A549 (cell line): ENCODE measurements at regions not wholly inside any gene's neighbourhood (a gene's known extent, or its start where the extent isn't known, plus 50 kb on each side); places are given as distances from the start of the nearest gene placed in this dataset.
A peak's percentile ranks its signal among the peaks of the same experiment; 100 is the strongest.

Experiments
- ATAC-seq, 2 experiments: fragments of 200-7000 bp in 1 of 2; fragments of >200 bp in 1 of 2; cut with Nextera tagmentation in 1 of 2; cut with Tn5 transposase in 1 of 2; 3 replicates each; pipeline versions ENCODE4 v1.8.0 to v1.9.1; 2018 to 2020; ENCODE audit warnings: mild to moderate bottlenecking in 1 of 2, moderate library complexity in 1 of 2
- CTCF ChIA-PET: fragments of 300-600 bp; sonication (Branson Sonifier 250); formaldehyde crosslinking; extraction: SDS; loops from one replicate; lab custom pipeline; 2021; ENCODE audit warnings: antibody characterized with exemption, inconsistent platforms; lab: Yijun Ruan, JAX
- POLR2A ChIA-PET: fragments of 350-600 bp; formaldehyde crosslinking; extraction: SDS; loops from one replicate; lab custom pipeline; 2021; ENCODE audit warnings: antibody characterized with exemption, inconsistent platforms; lab: Yijun Ruan, JAX
- DNase-seq, 2 experiments: peaks; one replicate each; pipeline versions ENCODE4 v3.0.0 to v3.0.0-alpha.2; 2011 to 2016; ENCODE audit warnings: low read depth in 1 of 2, low spot score in 1 of 2
- FAIRE-seq: peaks from 2 replicates; lab custom pipeline; 2011; peaks lifted over from hg19 to GRCh38; lab: Jason Lieb, UNC
- H3K27ac ChIP-seq, 2 experiments: fragments of >200 bp; sonication (Bioruptor Twin); formaldehyde crosslinking; 3 replicates each; pipeline ENCODE4 v1.5.1; 2016 to 2017
- H3K4me1 ChIP-seq: fragments of >200 bp; sonication (Bioruptor Twin); formaldehyde crosslinking; 3 replicates; pipeline ENCODE4 v1.6.1; 2016
- H3K4me2 ChIP-seq: fragments of >200 bp; sonication (Bioruptor Twin); formaldehyde crosslinking; 3 replicates; pipeline ENCODE4 v1.6.1; 2016
- H3K4me3 ChIP-seq: fragments of >200 bp; sonication (Bioruptor Twin); formaldehyde crosslinking; 3 replicates; pipeline ENCODE4 v1.5.1; 2016
- H3K9me3 ChIP-seq: fragments of >200 bp; sonication (Bioruptor Twin); formaldehyde crosslinking; 3 replicates; pipeline ENCODE4 v1.6.1; 2016
- ATOH8 ChIP-seq: fragments of 250-450 bp; sonication (Bioruptor Pico); IDR thresholded peaks from 2 replicates; pipeline ENCODE4 v1.5.0; 2020; ENCODE audit warnings: low read depth, mild to moderate bottlenecking, moderate library complexity
- BCL3 ChIP-seq: fragments of >200 bp; sonication (Bioruptor Twin); formaldehyde crosslinking; IDR thresholded peaks from 3 replicates; pipeline ENCODE4 v1.6.1; 2016
- CEBPB ChIP-seq, 2 experiments: fragments of >200 bp in 1 of 2; sonication (Bioruptor Twin) in 1 of 2; formaldehyde crosslinking in 1 of 2; IDR thresholded peaks; 2 replicates each; pipeline ENCODE4 v1.6.1; 2012 to 2016
- E2F6 ChIP-seq: IDR thresholded peaks from 2 replicates; pipeline ENCODE4 v1.6.1; 2012; ENCODE audit warnings: low read depth, borderline replicate concordance
- FOSB ChIP-seq: fragments of 250-450 bp; sonication (Bioruptor Pico); IDR thresholded peaks from 2 replicates; pipeline ENCODE4 v1.5.0; 2020; ENCODE audit warnings: mild to moderate bottlenecking, moderate library complexity
- FOSL2 ChIP-seq, 2 experiments: fragments of 450-650 bp in 1 of 2; fragments of >200 bp in 1 of 2; sonication (Bioruptor Twin) in 1 of 2; formaldehyde crosslinking; IDR thresholded peaks; 2 replicates each; pipeline versions ENCODE4 v1.5.0 to v1.6.1; 2016 to 2020; ENCODE audit warnings: mild to moderate bottlenecking in 1 of 2, moderate library complexity in 1 of 2
- FOXS1 ChIP-seq: fragments of 250-450 bp; sonication (Bioruptor Pico); IDR thresholded peaks from 2 replicates; pipeline ENCODE4 v1.5.0; 2020; ENCODE audit warnings: mild to moderate bottlenecking, moderate library complexity
- HEYL ChIP-seq: fragments of 250-450 bp; sonication (Bioruptor Pico); IDR thresholded peaks from 2 replicates; pipeline ENCODE4 v1.8.0; 2021; ENCODE audit warnings: mild to moderate bottlenecking, moderate library complexity
- HOXA7 ChIP-seq: fragments of 250-450 bp; sonication (Bioruptor Pico); IDR thresholded peaks from 2 replicates; pipeline ENCODE4 v1.5.0; 2020; ENCODE audit warnings: mild to moderate bottlenecking, moderate library complexity
- HOXB13 ChIP-seq: fragments of 250-450 bp; sonication (Bioruptor Pico); IDR thresholded peaks from 2 replicates; pipeline ENCODE4 v1.5.0; 2020; ENCODE audit warnings: low read depth, mild to moderate bottlenecking, moderate library complexity
- HOXB5 ChIP-seq: fragments of 250-450 bp; sonication (Bioruptor Pico); IDR thresholded peaks from 2 replicates; pipeline ENCODE4 v1.5.0; 2020; ENCODE audit warnings: mild to moderate bottlenecking, moderate library complexity
- JUN ChIP-seq, 2 experiments: fragments of >200 bp; sonication (Bioruptor Twin); formaldehyde crosslinking; IDR thresholded peaks; 2 replicates in 1 of 2; 3 replicates in 1 of 2; pipeline ENCODE4 v1.6.1; 2016 to 2017
- KDM1A ChIP-seq: fragments of 200-600 bp; sonication (generic); IDR thresholded peaks from 2 replicates; pipeline ENCODE4 v1.6.1; 2016; ENCODE audit warnings: low read depth, mild to moderate bottlenecking
- KDM5A ChIP-seq: fragments of 200-600 bp; sonication (generic); IDR thresholded peaks from 2 replicates; pipeline ENCODE4 v1.6.1; 2016; ENCODE audit warnings: antibody characterized with exemption, mild to moderate bottlenecking
- MAX ChIP-seq: IDR thresholded peaks from 2 replicates; pipeline ENCODE4 v1.6.1; 2012
- MAZ ChIP-seq: fragments of 150-350 bp; IDR thresholded peaks from 2 replicates; pipeline ENCODE4 v1.6.1; 2014; ENCODE audit warnings: antibody characterized with exemption, low read depth, low read length, borderline replicate concordance
- MYC ChIP-seq: IDR thresholded peaks from 2 replicates; pipeline ENCODE4 v1.6.1; 2012; ENCODE audit warnings: mild to moderate bottlenecking, inconsistent platforms, low read length, improper control_type of control experiment, borderline replicate concordance
- NFE2L2 ChIP-seq: fragments of 150-350 bp; conservative IDR thresholded peaks from 2 replicates; pipeline ENCODE4 v1.6.1; 2014; ENCODE audit warnings: low read length
- NR3C1 ChIP-seq: fragments of >200 bp; sonication (Bioruptor Twin); formaldehyde crosslinking; IDR thresholded peaks from 3 replicates; pipeline ENCODE4 v1.6.1; 2017
- PBX3 ChIP-seq: IDR thresholded peaks from 2 replicates; pipeline ENCODE4 v1.6.1; 2012
- PHF8 ChIP-seq: fragments of 200-600 bp; sonication (generic); IDR thresholded peaks from 2 replicates; pipeline ENCODE4 v1.6.1; 2016; ENCODE audit warnings: low read depth, mild to moderate bottlenecking, antibody characterized with exemption, moderate library complexity, borderline replicate concordance
- RAD21 ChIP-seq, 2 experiments: fragments of >200 bp in 1 of 2; sonication (Bioruptor Twin) in 1 of 2; formaldehyde crosslinking in 1 of 2; IDR thresholded peaks in 1 of 2; conservative IDR thresholded peaks in 1 of 2; 2 replicates in 1 of 2; 3 replicates in 1 of 2; pipeline ENCODE4 v1.6.1; 2012 to 2018; ENCODE audit warnings: inconsistent platforms in 1 of 2
- RARB ChIP-seq: fragments of 250-450 bp; sonication (Bioruptor Pico); IDR thresholded peaks from 2 replicates; pipeline ENCODE4 v1.8.0; 2021; ENCODE audit warnings: mild to moderate bottlenecking, moderate library complexity
- RCOR1 ChIP-seq: fragments of 150-350 bp; IDR thresholded peaks from 2 replicates; pipeline ENCODE4 v1.6.1; 2014; ENCODE audit warnings: antibody characterized with exemption, low read length, low read depth
- RFX5 ChIP-seq: fragments of 450-650 bp; IDR thresholded peaks from 2 replicates; pipeline ENCODE4 v1.7.1; 2014; ENCODE audit warnings: antibody characterized with exemption, mild to moderate bottlenecking, moderate library complexity
- SREBF2 ChIP-seq: fragments of 450-650 bp; IDR thresholded peaks from 2 replicates; pipeline ENCODE4 v1.6.1; 2014; ENCODE audit warnings: mild to moderate bottlenecking, moderate library complexity
- TFCP2L1 ChIP-seq: fragments of 250-450 bp; sonication (Bioruptor Pico); IDR thresholded peaks from 2 replicates; pipeline ENCODE4 v1.5.0; 2021; ENCODE audit warnings: mild to moderate bottlenecking
- TP53 ChIP-seq: fragments of 250-450 bp; sonication (Bioruptor Pico); IDR thresholded peaks from 2 replicates; pipeline ENCODE4 v1.5.0; 2021; ENCODE audit warnings: mild to moderate bottlenecking, moderate library complexity
- USF2 ChIP-seq: fragments of 450-650 bp; IDR thresholded peaks from 2 replicates; pipeline ENCODE4 v1.6.1; 2014; ENCODE audit warnings: antibody characterized with exemption
- ZC3H11A ChIP-seq: fragments of 450-650 bp; IDR thresholded peaks from 2 replicates; pipeline ENCODE4 v1.6.1; 2014; ENCODE audit warnings: antibody characterized with exemption, mild to moderate bottlenecking
- ZSCAN20 ChIP-seq: fragments of 250-450 bp; sonication (Bioruptor Pico); IDR thresholded peaks from 2 replicates; pipeline ENCODE4 v1.8.0; 2022; ENCODE audit warnings: mild to moderate bottlenecking, moderate library complexity
- WGBS: methylation state at CpG from one replicate; pipeline ENCODE4 v1.1.6; 2017; ENCODE audit errors: missing lambda C conversion rate; 5-methylcytosine and 5-hydroxymethylcytosine counted together

GRCh38 chrX:39667191-39667590 is 430.6 kb downstream of the BCOR start:
- no peak for FAIRE-seq
- 100% methylated on average over 2 of the region's 2 CpGs for WGBS

GRCh38 chrX:39667736-39668482 is 429.8 kb downstream of the BCOR start:
- H3K9me3 ChIP-seq, result no peaks in the 10 kb centered on the region
- ChIA-PET POLR2A (no interaction called here), CTCF (interaction anchor here (1.1 kb wide), 1 partner anchor 15 kb away, joined by 3 read pairs; no protein-coding TSS in a partner anchor)
- TF ChIP-seq TP53 (CRISPR knock-in tag), result no peak
- TF ChIP-seq RARB (CRISPR knock-in tag), result no peak
- no peak for TF ChIP-seq HEYL (CRISPR knock-in tag)
- TF ChIP-seq RAD21 (conservative IDR thresholded peaks at IDR 0.05 in 1 of 2, IDR thresholded peaks at IDR 0.05 in 1 of 2), result no peak
- TF ChIP-seq PBX3, result no peak
- no peak for TF ChIP-seq ZC3H11A
- no peak for TF ChIP-seq HOXA7 (CRISPR knock-in tag)
- no peak for TF ChIP-seq JUN (IDR thresholded peaks at IDR 0.05)
- no peak for TF ChIP-seq RCOR1
- no peak for TF ChIP-seq BCL3
- TF ChIP-seq FOSL2 (IDR thresholded peaks at IDR 0.05), result no peak
- TF ChIP-seq FOSL2 (CRISPR knock-in tag; IDR thresholded peaks at IDR 0.05), result no peak
- no peak for TF ChIP-seq CEBPB (IDR thresholded peaks at IDR 0.05)
- no peak for TF ChIP-seq TFCP2L1 (CRISPR knock-in tag)
- TF ChIP-seq E2F6, result no peak
- TF ChIP-seq PHF8, result no peak
- TF ChIP-seq MAX, result no peak
- TF ChIP-seq USF2, result no peak
- H3K4me2 ChIP-seq, result no peak overlapping the region
- H3K4me3 ChIP-seq, result no peak overlapping the region
- WGBS, result 80% methylated on average over 9 of the region's 9 CpGs
- H3K4me1 ChIP-seq, result peaks cover 19% of the 10 kb centered on the region
- no peak overlapping the region for H3K27ac ChIP-seq
- DNase-seq (no peak), ATAC-seq (no peak), FAIRE-seq (no peak)

More at GRCh38 chrX:39667191-39667590, 430.6 kb downstream of the BCOR start:
- Histone ChIP-seq H3K9me3 (no peaks in the 10 kb centered on the region), H3K4me1 (peaks cover 19% of the 10 kb centered on the region), H3K27ac (peak overlapping the region in 1 of 2 experiments; percentile 76; a peak in 1 of 6 replicates), H3K4me3 (no peak overlapping the region), H3K4me2 (no peak overlapping the region)
- ATAC-seq, result no peak
- no peak for DNase-seq
- ChIA-PET POLR2A (no interaction called here), CTCF (no interaction called here)
- TF ChIP-seq NFE2L2 (no peak), FOXS1 (CRISPR knock-in tag) (no peak), HOXB13 (no peak), NR3C1 (no peak), KDM5A (no peak), KDM1A (no peak), HOXB5 (CRISPR knock-in tag) (no peak), MAZ (no peak), MYC (no peak), ATOH8 (no peak), HOXA7 (CRISPR knock-in tag) (no peak), SREBF2 (no peak), PBX3 (no peak), FOSB (no peak), RFX5 (no peak), ZSCAN20 (no peak)
